IMR-90 (cell line): ENCODE measurements at regions not wholly inside any gene's neighbourhood (a gene's known extent, or its start where the extent isn't known, plus 50 kb on each side); places are given as distances from the start of the nearest gene placed in this dataset.

Experiments
- ATAC-seq: fragments of 200-7000 bp; cut with Tn5 transposase; 2 replicates; pipeline ENCODE4 v1.9.1; 2020; ENCODE audit warnings: low read depth, mild to moderate bottlenecking, moderate library complexity
- BruUV-seq: library from RNA; stranded (reverse); fragments of 400-500 nt; replicated peaks from 2 replicates; lab custom pipeline; 2021; lab: Mats Ljungman, UMichigan
- CTCF ChIA-PET: fragments of 300-600 bp; formaldehyde crosslinking; extraction: SDS; loops from one replicate; lab custom pipeline; 2021; ENCODE audit warnings: antibody characterized with exemption; lab: Yijun Ruan, JAX
- POLR2A ChIA-PET: fragments of 300-600 bp; sonication (Branson Sonifier 250); formaldehyde crosslinking; loops from one replicate; lab custom pipeline; 2022; ENCODE audit warnings: antibody characterized with exemption; ENCODE audit not compliant: unreplicated experiment; lab: Charles Lee
- DNase-seq: peaks from one replicate; pipeline ENCODE4 v3.0.0; 2013
- H2AFZ ChIP-seq: replicated peaks from 2 replicates; pipeline ENCODE3; 2013; ENCODE audit warnings: low read length, mild to moderate bottlenecking; ENCODE audit not compliant: poor library complexity
- H2AK5ac ChIP-seq: 2 replicates; pipeline ENCODE4 v1.6.1; 2013; ENCODE audit warnings: low read depth, low read length, inconsistent platforms
- H2AK9ac ChIP-seq: replicated peaks from 2 replicates; pipeline ENCODE3; 2013; ENCODE audit warnings: mild to moderate bottlenecking, low read depth, low read length, moderate library complexity; ENCODE audit not compliant: poor library complexity
- H2BK120ac ChIP-seq: 2 replicates; pipeline ENCODE4 v1.6.1; 2013; ENCODE audit warnings: low read depth, low read length, inconsistent platforms
- H2BK15ac ChIP-seq: 3 replicates; pipeline ENCODE4 v1.6.1; 2013; ENCODE audit warnings: low read depth, low read length, inconsistent platforms
- H2BK20ac ChIP-seq: 2 replicates; pipeline ENCODE4 v1.6.1; 2013; ENCODE audit warnings: low read depth, mild to moderate bottlenecking, inconsistent platforms, low read length, moderate library complexity
- H2BK5ac ChIP-seq: 2 replicates; pipeline ENCODE4 v1.6.1; 2013; ENCODE audit warnings: mild to moderate bottlenecking, low read depth, low read length, inconsistent platforms; ENCODE audit not compliant: poor library complexity, severe bottlenecking
- H3K14ac ChIP-seq: replicated peaks from 2 replicates; pipeline ENCODE4 v1.6.1; 2013; ENCODE audit warnings: low read depth, low read length, inconsistent platforms
- H3K18ac ChIP-seq: 2 replicates; pipeline ENCODE4 v1.6.1; 2013; ENCODE audit warnings: low read depth, low read length, control low read depth
- H3K23ac ChIP-seq: 2 replicates; pipeline ENCODE4 v1.6.1; 2013; ENCODE audit warnings: low read depth, low read length, inconsistent platforms
- H3K27ac ChIP-seq: 2 replicates; pipeline ENCODE4 v1.5.1; 2013; ENCODE audit warnings: mild to moderate bottlenecking, control low read depth, low read length; ENCODE audit not compliant: insufficient read depth
- H3K27me3 ChIP-seq: 2 replicates; pipeline ENCODE4 v1.6.1; 2013; ENCODE audit warnings: low read length; ENCODE audit not compliant: control insufficient read depth, insufficient read depth
- H3K36me3 ChIP-seq: 2 replicates; pipeline ENCODE4 v1.6.1; 2013; ENCODE audit warnings: low read length, mixed read lengths; ENCODE audit not compliant: control insufficient read depth, insufficient read depth
- H3K4ac ChIP-seq: 2 replicates; pipeline ENCODE4 v1.6.1; 2013; ENCODE audit warnings: low read depth, low read length, inconsistent platforms
- H3K4me1 ChIP-seq: 2 replicates; pipeline ENCODE4 v1.6.1; 2013; ENCODE audit warnings: low read length, mixed read lengths; ENCODE audit not compliant: control insufficient read depth, insufficient read depth
- H3K4me2 ChIP-seq: 2 replicates; pipeline ENCODE4 v1.6.1; 2013; ENCODE audit warnings: low read depth, mild to moderate bottlenecking, control low read depth, low read length, moderate library complexity
- H3K4me3 ChIP-seq: 2 replicates; pipeline ENCODE4 v1.5.1; 2013; ENCODE audit warnings: low read depth, mild to moderate bottlenecking, control low read depth, low read length, moderate library complexity; ENCODE audit not compliant: insufficient read depth
- H3K56ac ChIP-seq: 2 replicates; pipeline ENCODE4 v1.6.1; 2013; ENCODE audit warnings: low read length, inconsistent platforms; ENCODE audit not compliant: insufficient read depth; ENCODE audit errors: extremely low read depth
- H3K79me1 ChIP-seq, 2 experiments: 2 replicates each; pipeline ENCODE4 v1.6.1; 2013; ENCODE audit warnings: low read length in 2 of 2, inconsistent platforms in 1 of 2, low read depth in 1 of 2
- H3K9ac ChIP-seq: 2 replicates; pipeline ENCODE4 v1.6.1; 2013; ENCODE audit warnings: low read depth, low read length, control low read depth
- H3K9me1 ChIP-seq: 2 replicates; pipeline ENCODE4 v1.6.1; 2013; ENCODE audit warnings: low read length, inconsistent platforms; ENCODE audit not compliant: insufficient read depth
- H3K9me3 ChIP-seq: 2 replicates; pipeline ENCODE4 v1.6.1; 2013; ENCODE audit warnings: low read length; ENCODE audit not compliant: control insufficient read depth, insufficient read depth
- H4K20me1 ChIP-seq: 2 replicates; pipeline ENCODE4 v1.6.1; 2013; ENCODE audit warnings: low read length, inconsistent platforms; ENCODE audit not compliant: insufficient read depth
- H4K5ac ChIP-seq: 2 replicates; pipeline ENCODE4 v1.6.1; 2013; ENCODE audit warnings: mild to moderate bottlenecking, low read depth, low read length, control low read depth
- H4K8ac ChIP-seq, 2 experiments: 2 replicates each; pipeline ENCODE4 v1.6.1; 2013; ENCODE audit warnings: low read depth in 2 of 2, low read length in 2 of 2, control low read depth in 1 of 2, inconsistent platforms in 1 of 2
- H4K91ac ChIP-seq: 2 replicates; pipeline ENCODE4 v1.6.1; 2013; ENCODE audit warnings: low read depth, low read length, inconsistent platforms; ENCODE audit not compliant: insufficient read depth
- CTCF ChIP-seq: conservative IDR thresholded peaks from 2 replicates; pipeline ENCODE4 v1.5.1; 2012; ENCODE audit warnings: mild to moderate bottlenecking, low read depth, low read length, improper control_type of control experiment
- MAZ ChIP-seq: IDR thresholded peaks from 2 replicates; pipeline ENCODE4 v1.6.1; 2012; ENCODE audit warnings: low read depth, mild to moderate bottlenecking, low read length, improper control_type of control experiment, moderate library complexity, borderline replicate concordance
- NFE2L2 ChIP-seq: fragments of 150-350 bp; IDR thresholded peaks from 2 replicates; pipeline ENCODE4 v1.6.1; 2016; ENCODE audit warnings: low read depth, mild to moderate bottlenecking, low read length
- POLR2A ChIP-seq: IDR thresholded peaks from 2 replicates; pipeline ENCODE4 v1.6.1; 2012; ENCODE audit warnings: mild to moderate bottlenecking, low read depth, low read length
- RAD21 ChIP-seq: IDR thresholded peaks from 2 replicates; pipeline ENCODE4 v1.6.1; 2012; ENCODE audit warnings: low read length, improper control_type of control experiment
- RCOR1 ChIP-seq: IDR thresholded peaks from 2 replicates; pipeline ENCODE4 v1.6.1; 2012; ENCODE audit warnings: mild to moderate bottlenecking, low read length, improper control_type of control experiment; ENCODE audit not compliant: insufficient replicate concordance
- RFX5 ChIP-seq: IDR thresholded peaks from 2 replicates; pipeline ENCODE4 v1.8.0; 2012; ENCODE audit warnings: low read depth, mild to moderate bottlenecking, low read length, moderate library complexity
- WGBS, 2 experiments: methylation state at CpG; one replicate each; pipeline versions ENCODE4 v1.1.5 to v1.1.7; 2013; ENCODE audit warnings: missing lambda C conversion rate in 2 of 2; ENCODE audit not compliant: insufficient read length in 1 of 2; ENCODE audit errors: extremely low coverage in 2 of 2; 5-methylcytosine and 5-hydroxymethylcytosine counted together
- dilution Hi-C: fragments of 300-500 bp; cut with HindIII; formaldehyde crosslinking; loops from one replicate; pipeline ENCODE4 v1.14.3; 2018; ENCODE audit warnings: low sequenced_read_pairs; ENCODE audit not compliant: unreplicated experiment
- in situ Hi-C: fragments of 300-500 bp; cut with MboI; formaldehyde crosslinking; loops from 3 replicates; pipeline ENCODE4 v1.14.3; 2019; ENCODE audit warnings: low sequenced_read_pairs, inconsistent platforms, mixed read lengths
- intact Hi-C: fragments of 100-400 bp; cut with micrococcal nuclease; formaldehyde crosslinking; loops from 2 replicates; pipeline ENCODE4 v1.10.0; 2022

DNA sequence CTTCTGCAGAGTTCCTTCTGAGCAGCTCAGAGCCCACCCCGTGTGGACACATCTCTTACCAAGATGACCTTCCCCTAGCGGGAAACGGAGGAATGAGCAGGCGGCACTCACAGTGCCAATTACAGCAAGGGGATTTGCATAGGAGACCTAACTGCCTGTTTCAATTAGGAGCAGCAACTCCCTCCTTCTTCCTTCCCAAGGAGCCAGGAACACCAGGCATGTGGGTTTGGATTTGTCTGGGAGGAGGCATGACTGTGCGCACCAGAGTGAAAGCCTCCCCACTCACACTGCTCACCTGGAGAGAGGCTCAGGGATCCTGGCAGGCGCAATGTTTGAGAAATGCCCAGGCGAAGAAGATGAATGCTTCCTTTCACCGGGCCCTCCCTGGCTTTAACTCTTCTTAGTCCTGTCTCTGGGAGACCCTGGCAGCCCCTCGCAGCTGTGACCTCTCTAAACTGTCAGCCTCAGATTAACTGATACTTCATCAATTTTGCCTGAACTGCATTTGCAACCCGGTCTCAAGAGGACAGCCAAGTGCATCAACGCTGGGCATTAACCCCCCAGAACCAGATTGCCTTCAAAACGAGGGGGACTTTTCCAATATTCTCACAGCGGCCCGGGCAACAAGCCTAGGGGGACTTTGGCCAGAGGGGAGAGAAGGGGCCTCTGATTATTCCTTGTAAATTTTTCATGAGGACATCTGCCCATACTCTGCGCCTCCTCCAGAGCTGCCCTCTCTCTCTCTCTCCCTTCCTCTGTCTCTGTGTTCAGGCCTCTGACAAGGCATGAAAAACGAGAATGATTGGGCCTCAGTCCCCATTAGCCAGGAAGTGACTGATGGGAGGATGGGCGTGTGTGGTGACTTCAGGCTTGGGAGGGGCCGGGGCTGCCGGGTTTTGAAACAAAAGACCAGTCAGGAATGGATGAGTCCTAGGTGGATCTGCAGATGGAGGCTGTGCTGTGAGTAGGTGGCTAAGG, 93.8 kb downstream of the CMPK2 start:
- in situ Hi-C loops (no loop called here), intact Hi-C loops (loop anchor here (2.0 to 10.0 kb wide), 3 partner anchors 587 to 1077 kb away; no protein-coding TSS in a partner anchor), dilution Hi-C loops (no loop called here)
- no peak overlapping the region for H4K8ac ChIP-seq
- H3K18ac ChIP-seq, result no peak overlapping the region
- H3K4ac ChIP-seq, result no peak overlapping the region; the same call in 1 of the 2 replicates
- H3K4me3 ChIP-seq, result no peak overlapping the region
- DNase-seq (peak; percentile 7), ATAC-seq (peak; percentile 48)
- no peak overlapping the region for H2AK5ac ChIP-seq
- H3K56ac ChIP-seq, result no peak overlapping the region
- H3K27ac ChIP-seq, result no peak overlapping the region
- H3K14ac ChIP-seq, result no peak overlapping the region
- no peak overlapping the region for H2BK15ac ChIP-seq
- ChIA-PET CTCF (interaction anchor here (0.7 to 1.5 kb wide), 6 partner anchors 21 to 426 kb away, joined by 3 to 9 read pairs (median 4); no protein-coding TSS in a partner anchor), POLR2A (no interaction called here)
- no peaks in the 10 kb centered on the region for H4K20me1 ChIP-seq
- H3K9ac ChIP-seq, result no peak overlapping the region
- H3K79me1 ChIP-seq, result no peaks in the 10 kb centered on the region
- H3K27me3 ChIP-seq, result no peaks in the 10 kb centered on the region; the same call in 1 of the 2 replicates
- H3K9me1 ChIP-seq, result no peaks in the 10 kb centered on the region
- TF ChIP-seq CTCF (no peak), NFE2L2 (no peak), MAZ (no peak), RFX5 (no peak), RAD21 (no peak), RCOR1 (no peak), POLR2A (no peak)
- no TSS peak for BruUV-seq
- no peak overlapping the region for H2AK9ac ChIP-seq
- H3K23ac ChIP-seq, result no peak overlapping the region
- H2BK5ac ChIP-seq, result no peak overlapping the region
- no peaks in the 10 kb centered on the region for H3K36me3 ChIP-seq
- no peak overlapping the region for H4K5ac ChIP-seq
- 49% methylated on average over 5 of the region's 19 CpGs; no CpG with 5 or more reads in 1 of the 2 experiments for WGBS, 2 experiments
- no peaks in the 10 kb centered on the region for H3K4me1 ChIP-seq
- peak overlapping the region; percentile 5; the same call in 1 of the 2 replicates for H2BK120ac ChIP-seq
- H3K9me3 ChIP-seq, result no peaks in the 10 kb centered on the region
- no peak overlapping the region for H4K91ac ChIP-seq
- peak overlapping the region; percentile 76 for H2AFZ ChIP-seq
- no peak overlapping the region for H3K4me2 ChIP-seq
- H2BK20ac ChIP-seq, result no peak overlapping the region
